Smooth muscle cell (in vitro differentiated cells): ENCODE measurements at regions not wholly inside any gene's neighbourhood (a gene's known extent, or its start where the extent isn't known, plus 50 kb on each side); places are given as distances from the start of the nearest gene placed in this dataset.
"Not testable (repeated sequence)": the region's sequence is repeated elsewhere in the genome, so short reads cannot be mapped to it uniquely, and the experiment has no call there.

Experiments
- DNase-seq: peaks from one replicate; lab custom pipeline; 2025; ENCODE audit not compliant: unreplicated experiment; lab: John Stamatoyannopoulos, UW
- H2AFZ ChIP-seq: fragments of 200-600 bp; sonication (generic); 2 replicates; pipeline ENCODE4 v1.6.0; 2016; ENCODE audit warnings: antibody characterized with exemption, low read depth, mild to moderate bottlenecking
- H3F3A ChIP-seq: fragments of 200-600 bp; sonication (generic); 2 replicates; pipeline ENCODE4 v1.6.0; 2017; ENCODE audit warnings: antibody characterized with exemption, low read depth
- H3K27ac ChIP-seq: fragments of 200-600 bp; sonication (generic); 2 replicates; pipeline ENCODE4 v1.5.1; 2016; ENCODE audit warnings: low read depth, mild to moderate bottlenecking
- H3K27me3 ChIP-seq: fragments of 200-600 bp; sonication (generic); 2 replicates; pipeline ENCODE4 v1.6.1; 2016; ENCODE audit warnings: low read depth, mild to moderate bottlenecking
- H3K36me3 ChIP-seq: fragments of 200-600 bp; sonication (generic); 2 replicates; pipeline ENCODE4 v1.5.1; 2016; ENCODE audit warnings: low read depth
- H3K4me1 ChIP-seq: fragments of 200-600 bp; sonication (generic); 2 replicates; pipeline ENCODE4 v1.5.1; 2016; ENCODE audit warnings: low read depth
- H3K4me2 ChIP-seq: fragments of 200-600 bp; sonication (generic); 2 replicates; pipeline ENCODE4 v1.6.0; 2016; ENCODE audit warnings: mild to moderate bottlenecking
- H3K4me3 ChIP-seq: fragments of 200-600 bp; sonication (generic); 2 replicates; pipeline ENCODE4 v1.5.1; 2016; ENCODE audit warnings: mild to moderate bottlenecking
- H3K79me2 ChIP-seq: fragments of 200-600 bp; sonication (generic); 2 replicates; pipeline ENCODE4 v1.6.0; 2016; ENCODE audit warnings: low read depth, mild to moderate bottlenecking
- H3K9ac ChIP-seq: fragments of 200-600 bp; sonication (generic); 2 replicates; pipeline ENCODE4 v1.6.0; 2016; ENCODE audit warnings: low read depth
- H3K9me3 ChIP-seq: fragments of 200-600 bp; sonication (generic); replicated peaks from 2 replicates; pipeline ENCODE4 v1.5.1; 2016; ENCODE audit warnings: low read depth
- H4K20me1 ChIP-seq: fragments of 200-600 bp; sonication (generic); 2 replicates; pipeline ENCODE4 v1.6.0; 2016; ENCODE audit warnings: low read depth
- WGBS: methylation state at CpG from one replicate; pipeline ENCODE4 v1.1.7; 2016; ENCODE audit warnings: low lambda C conversion rate; 5-methylcytosine and 5-hydroxymethylcytosine counted together
- TF ChIP-seq, protein P1 (sequence below): fragments of 200-600 bp; sonication (generic); IDR thresholded peaks from 2 replicates; pipeline ENCODE4 v1.5.1; 2017; ENCODE audit warnings: borderline replicate concordance, mild to moderate bottlenecking, antibody characterized with exemption; ENCODE audit not compliant: insufficient read depth, poor library complexity, severe bottlenecking

- peak overlapping the region; percentile 86 for H2AFZ ChIP-seq
- DNase-seq, result no peak
- no peaks in the 10 kb centered on the region for H4K20me1 ChIP-seq
- H3K27me3 ChIP-seq, result no peaks in the 10 kb centered on the region
- TF ChIP-seq, protein P1, sequence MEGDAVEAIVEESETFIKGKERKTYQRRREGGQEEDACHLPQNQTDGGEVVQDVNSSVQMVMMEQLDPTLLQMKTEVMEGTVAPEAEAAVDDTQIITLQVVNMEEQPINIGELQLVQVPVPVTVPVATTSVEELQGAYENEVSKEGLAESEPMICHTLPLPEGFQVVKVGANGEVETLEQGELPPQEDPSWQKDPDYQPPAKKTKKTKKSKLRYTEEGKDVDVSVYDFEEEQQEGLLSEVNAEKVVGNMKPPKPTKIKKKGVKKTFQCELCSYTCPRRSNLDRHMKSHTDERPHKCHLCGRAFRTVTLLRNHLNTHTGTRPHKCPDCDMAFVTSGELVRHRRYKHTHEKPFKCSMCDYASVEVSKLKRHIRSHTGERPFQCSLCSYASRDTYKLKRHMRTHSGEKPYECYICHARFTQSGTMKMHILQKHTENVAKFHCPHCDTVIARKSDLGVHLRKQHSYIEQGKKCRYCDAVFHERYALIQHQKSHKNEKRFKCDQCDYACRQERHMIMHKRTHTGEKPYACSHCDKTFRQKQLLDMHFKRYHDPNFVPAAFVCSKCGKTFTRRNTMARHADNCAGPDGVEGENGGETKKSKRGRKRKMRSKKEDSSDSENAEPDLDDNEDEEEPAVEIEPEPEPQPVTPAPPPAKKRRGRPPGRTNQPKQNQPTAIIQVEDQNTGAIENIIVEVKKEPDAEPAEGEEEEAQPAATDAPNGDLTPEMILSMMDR, result peak; percentile 33
- no peaks in the 10 kb centered on the region for H3K79me2 ChIP-seq
- peak overlapping the region; percentile 52 for H3K27ac ChIP-seq
- WGBS, result 10% methylated on average over 5 of the region's 5 CpGs
- peaks cover 4% of the 10 kb centered on the region for H3F3A ChIP-seq
- H3K4me2 ChIP-seq, result peak overlapping the region; percentile 71
- no peaks in the 10 kb centered on the region for H3K36me3 ChIP-seq
- H3K4me1 ChIP-seq, result peaks cover 12% of the 10 kb centered on the region
- no peak overlapping the region for H3K9ac ChIP-seq
- peak overlapping the region; percentile 17 for H3K4me3 ChIP-seq
- no peaks in the 10 kb centered on the region for H3K9me3 ChIP-seq
Observed at GRCh38 chr9:31542384-31543055, 841.9 kb upstream of the ACO1 start.

DNA sequence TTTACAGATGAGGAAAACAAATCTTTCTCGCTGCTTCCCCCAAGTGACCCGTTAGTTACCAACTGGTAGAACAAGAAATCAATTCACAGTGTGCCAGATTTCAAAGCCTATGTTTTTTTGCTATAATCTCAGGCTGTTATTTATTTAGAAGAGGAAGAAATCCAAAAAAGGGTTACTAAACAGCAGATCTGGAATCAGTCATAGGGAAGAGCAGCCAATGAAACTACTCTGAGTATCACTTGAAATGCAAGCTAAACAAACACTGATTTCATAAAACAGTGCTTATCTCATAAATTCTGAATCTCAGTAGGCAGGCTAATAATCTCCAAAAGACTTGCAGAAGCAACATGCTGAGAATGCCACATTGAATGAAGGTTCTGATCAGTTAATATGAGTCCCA, 829.5 kb upstream of the ACO1 start:
- Histone ChIP-seq H3K9me3 (no peaks in the 10 kb centered on the region), H3K79me2 (no peaks in the 10 kb centered on the region), H3K27me3 (no peaks in the 10 kb centered on the region), H4K20me1 (no peaks in the 10 kb centered on the region), H3K36me3 (no peaks in the 10 kb centered on the region), H3K4me1 (no peaks in the 10 kb centered on the region), H3F3A (no peaks in the 10 kb centered on the region), H3K27ac (no peak overlapping the region), H3K9ac (no peak overlapping the region), H3K4me3 (no peak overlapping the region), H2AFZ (peak overlapping the region; percentile 44), H3K4me2 (no peak overlapping the region)
- no peak for DNase-seq
- WGBS, result 69% methylated on average over 2 of the region's 2 CpGs
- TF ChIP-seq, protein P1, result no peak

- Histone ChIP-seq H3K27me3 (no peaks in the 10 kb centered on the region), H3K4me2 (no peak overlapping the region), H3K79me2 (no peaks in the 10 kb centered on the region), H2AFZ (no peak overlapping the region), H3K9me3 (no peaks in the 10 kb centered on the region), H3K27ac (no peak overlapping the region), H3K36me3 (no peaks in the 10 kb centered on the region), H3K9ac (no peak overlapping the region), H4K20me1 (no peaks in the 10 kb centered on the region), H3K4me3 (no peak overlapping the region), H3F3A (no peaks in the 10 kb centered on the region), H3K4me1 (no peaks in the 10 kb centered on the region)
- 96% methylated on average over 3 of the region's 3 CpGs for WGBS
- TF ChIP-seq, protein P1, result no peak
- DNase-seq, result no peak
Observed at GRCh38 chr9:31556667-31557463, 827.6 kb upstream of the ACO1 start.

DNA sequence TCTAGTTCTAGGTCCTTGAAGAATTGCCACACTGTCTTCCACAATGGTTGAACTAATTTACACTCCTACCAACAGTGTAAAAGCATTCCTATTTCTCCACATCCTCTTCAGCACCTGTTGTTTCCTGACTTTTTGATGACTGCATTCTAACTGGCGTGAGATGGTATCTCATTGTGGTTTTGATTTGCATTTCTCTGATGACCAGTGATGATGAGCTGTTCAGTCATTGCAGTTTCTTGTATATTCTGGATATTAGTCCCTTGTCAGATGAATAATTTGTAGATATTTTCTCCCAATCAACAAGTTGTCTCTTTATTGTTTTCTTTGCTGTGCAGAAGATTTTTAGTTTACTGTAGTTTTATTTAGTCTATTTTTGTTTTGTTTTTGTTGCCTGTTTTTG, 812.3 kb upstream of the ACO1 start:
- WGBS, result 61% methylated on average over 1 of the region's 1 CpG
- H4K20me1 ChIP-seq, H3K36me3 ChIP-seq, H3K4me2 ChIP-seq, H3K27me3 ChIP-seq, H3K4me1 ChIP-seq, H3K9ac ChIP-seq, H3K79me2 ChIP-seq, H3K4me3 ChIP-seq, H3K9me3 ChIP-seq, H3F3A ChIP-seq, DNase-seq, H3K27ac ChIP-seq, H2AFZ ChIP-seq: not testable (repeated sequence)
